Retina (tissue), 1 donor: ENCODE measurements at regions not wholly inside any gene's neighbourhood (a gene's known extent, or its start where the extent isn't known, plus 50 kb on each side); places are given as distances from the start of the nearest gene placed in this dataset.

Source experiments
- DNase-seq: peaks from one replicate; pipeline ENCODE4 v3.0.0-alpha.2; 2016

DNA sequence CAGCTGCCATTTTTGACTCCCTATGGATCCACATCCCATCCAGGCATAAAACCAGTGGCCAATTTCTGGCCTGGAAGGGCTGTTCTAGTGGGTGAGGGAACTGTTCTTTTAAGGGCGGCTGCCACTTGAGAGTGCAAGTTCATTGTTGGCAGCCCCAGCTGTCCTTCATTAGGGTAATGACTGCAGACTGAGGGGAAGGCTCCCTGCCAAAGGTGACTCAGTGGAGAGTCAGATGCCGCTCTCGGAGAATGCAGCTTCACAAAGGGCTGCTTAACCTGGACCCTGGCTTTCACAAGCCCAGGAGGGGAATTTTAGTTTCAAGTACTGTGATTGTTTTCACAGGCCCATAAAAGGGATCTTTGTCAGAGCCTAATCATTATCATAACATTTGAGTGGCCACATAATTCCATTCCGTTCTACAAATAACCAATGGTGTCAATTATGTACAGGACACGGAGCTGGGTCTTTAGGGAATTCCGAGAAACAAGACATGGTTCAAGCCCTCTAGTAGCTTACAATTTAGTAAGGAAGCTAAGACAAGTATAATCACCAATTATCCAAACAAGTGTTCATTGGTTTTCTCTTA is 235.7 kb downstream of the CDCA7 start:
- DNase-seq = no peak

- no peak for DNase-seq
Measured at GRCh38 chr2:173593109-173593508, 238.4 kb downstream of the CDCA7 start.

- DNase-seq = no peak
Measured at GRCh38 chr2:173596244-173596643, 241.6 kb downstream of the CDCA7 start.

DNA sequence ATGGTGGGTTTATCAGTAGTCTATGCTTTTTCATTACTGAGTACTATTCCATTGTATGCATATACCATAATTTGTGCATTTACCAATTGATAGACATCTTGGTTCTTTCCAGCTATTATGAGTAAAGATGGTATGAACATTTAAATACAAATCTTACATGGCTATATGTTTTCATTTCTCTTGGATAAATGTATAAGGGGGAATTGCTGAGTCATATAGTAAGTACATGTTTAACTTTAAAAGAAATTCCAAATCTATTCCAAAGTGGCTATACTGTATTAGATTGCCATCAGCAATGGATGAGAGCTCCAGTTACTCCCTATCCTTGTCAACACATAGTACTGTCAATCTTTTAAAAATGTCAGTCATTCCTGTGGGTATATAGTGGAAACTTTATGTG is 243.9 kb downstream of the CDCA7 start:
- DNase-seq = no peak

DNA sequence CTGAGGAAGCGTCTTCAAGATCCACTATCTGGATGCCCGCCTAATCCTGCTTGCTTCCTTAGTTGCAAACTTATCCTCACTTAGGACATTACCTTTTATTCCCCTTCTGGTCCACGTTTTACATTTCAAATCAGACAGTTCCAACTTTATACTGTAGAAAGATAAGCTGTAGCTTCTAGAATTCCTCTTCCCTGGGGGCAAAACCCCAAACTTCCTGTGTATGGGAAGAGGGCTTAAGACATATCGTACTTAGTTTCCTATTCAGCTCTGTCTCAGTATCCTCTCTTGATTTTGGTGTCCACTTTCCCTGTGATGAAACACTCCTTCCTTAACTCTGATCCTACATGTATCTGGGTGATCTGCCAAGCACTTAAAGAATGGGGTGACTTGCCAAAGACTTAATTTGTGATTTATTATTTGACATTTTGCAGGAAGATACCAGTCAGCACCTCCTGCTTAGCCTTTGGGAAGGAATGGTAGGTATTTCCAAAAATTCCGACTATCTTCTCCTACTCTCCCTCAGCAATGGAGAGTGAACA is 245.2 kb downstream of the CDCA7 start:
- DNase-seq = no peak

DNA sequence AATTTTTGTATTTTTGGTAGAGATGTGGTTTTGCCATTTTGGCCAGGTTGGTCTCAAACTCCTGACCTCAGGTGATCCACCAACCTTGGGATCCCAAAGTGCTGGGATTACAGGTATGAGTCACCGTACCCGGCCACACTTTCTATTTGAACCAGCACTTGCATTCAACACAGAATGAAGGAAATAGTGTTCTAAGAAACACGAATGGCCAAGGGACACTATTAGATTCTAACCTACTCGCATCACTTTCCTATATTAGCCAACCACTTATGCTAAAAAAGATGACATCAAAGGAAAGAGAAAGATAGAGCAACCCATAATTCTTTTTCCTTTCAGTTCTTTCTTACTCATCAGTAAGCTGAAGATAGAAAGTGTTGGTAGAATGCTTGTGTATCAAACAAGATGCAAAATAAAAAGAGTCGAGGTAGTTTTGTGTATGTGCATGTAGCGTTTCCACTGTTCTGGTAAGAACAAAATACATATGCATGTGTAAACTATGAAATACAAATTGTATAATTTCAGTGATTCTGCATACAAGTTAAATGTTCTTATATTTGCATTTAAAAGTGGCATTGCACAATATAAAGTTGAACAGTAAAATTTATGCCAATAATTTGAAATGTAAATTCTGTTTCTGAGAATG is 247.6 kb downstream of the CDCA7 start:
- no peak for DNase-seq

DNA sequence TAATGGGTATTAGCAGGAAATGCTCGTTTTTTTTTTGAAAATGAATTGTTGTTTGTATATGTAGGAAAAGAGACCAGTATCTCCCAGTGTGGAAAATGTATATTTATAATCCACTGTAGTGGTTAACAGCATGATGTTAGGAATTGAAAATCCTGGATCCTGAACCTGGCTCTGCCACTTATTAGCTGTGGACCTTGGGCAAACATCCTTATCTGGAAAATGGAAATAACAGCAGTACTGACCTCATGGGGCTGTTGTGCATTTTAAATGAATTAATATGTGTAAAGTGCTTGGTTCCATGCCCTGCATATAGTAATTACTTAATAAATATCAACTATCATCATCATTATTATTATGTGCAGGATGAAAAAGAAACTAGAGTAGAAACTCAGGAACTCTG is 251.3 kb downstream of the CDCA7 start:
- no peak for DNase-seq

DNA sequence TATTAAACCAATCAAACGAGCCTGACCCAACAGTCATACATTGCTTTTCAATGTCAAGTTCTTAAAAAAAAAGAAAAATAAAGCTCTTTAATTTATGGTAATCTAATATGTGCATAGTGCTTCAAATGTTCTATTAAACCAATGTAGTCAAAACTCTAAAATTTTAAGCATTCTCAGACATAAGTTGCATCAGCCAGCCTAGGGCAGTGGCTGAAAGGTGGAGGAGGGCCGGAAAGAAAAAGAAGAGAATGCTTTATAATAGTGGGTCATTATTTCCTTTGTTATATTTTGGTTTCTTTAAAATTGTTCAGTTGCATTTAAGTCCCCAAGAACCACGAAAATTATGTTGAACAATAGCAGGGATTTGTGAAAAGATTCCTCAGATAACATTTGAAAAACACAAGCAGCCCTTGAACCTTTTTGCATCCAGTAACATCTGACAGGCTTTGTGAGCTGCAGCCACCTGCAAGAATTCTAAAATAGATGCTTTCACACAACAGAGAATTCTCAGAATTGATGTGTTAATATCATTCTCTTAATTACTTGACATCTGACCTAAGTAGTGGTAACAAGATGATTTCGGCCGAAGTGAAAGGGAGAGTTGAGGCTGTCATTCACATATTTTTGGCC is 252.1 kb downstream of the CDCA7 start:
- DNase-seq = no peak

DNA sequence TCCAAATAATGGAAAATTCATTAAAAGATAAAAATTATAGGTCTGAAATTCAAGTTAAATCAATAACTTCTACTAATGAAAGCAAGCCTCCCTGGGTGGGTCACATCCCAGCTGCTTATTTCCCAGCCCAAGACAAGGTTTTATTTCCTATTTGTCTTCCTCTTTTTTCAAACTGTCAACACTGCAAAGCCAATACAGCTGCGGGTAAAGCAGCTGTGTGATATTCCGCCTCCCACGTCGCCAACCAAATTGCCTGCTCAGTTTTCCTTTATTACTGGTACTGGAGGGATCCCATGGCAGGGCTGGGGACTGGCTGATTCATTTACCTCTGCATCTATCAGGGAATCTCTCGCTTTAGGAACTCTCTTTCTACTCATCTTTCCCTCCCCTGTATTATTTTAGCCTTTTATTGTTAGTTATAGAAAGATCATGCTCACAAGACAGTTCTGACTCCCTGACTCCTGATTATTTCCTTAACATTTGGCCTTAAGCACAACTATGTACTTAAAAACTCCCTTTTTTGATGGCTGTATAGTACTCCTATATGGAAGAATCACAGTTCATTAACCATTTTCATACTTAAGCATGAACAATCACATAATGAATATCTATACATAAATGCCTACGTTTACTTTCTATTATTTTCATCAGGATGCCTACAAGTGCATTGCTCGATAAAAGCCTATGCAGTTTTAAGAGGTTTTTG is 253.1 kb downstream of the CDCA7 start:
- DNase-seq = no peak

- DNase-seq = no peak
Measured at GRCh38 chr2:173611121-173611520, 256.4 kb downstream of the CDCA7 start.

GRCh38 chr2:173612354-173612753 is 257.7 kb downstream of the CDCA7 start:
- DNase-seq = no peak

GRCh38 chr2:173613386-173613785 is 258.7 kb downstream of the CDCA7 start:
- no peak for DNase-seq

DNA sequence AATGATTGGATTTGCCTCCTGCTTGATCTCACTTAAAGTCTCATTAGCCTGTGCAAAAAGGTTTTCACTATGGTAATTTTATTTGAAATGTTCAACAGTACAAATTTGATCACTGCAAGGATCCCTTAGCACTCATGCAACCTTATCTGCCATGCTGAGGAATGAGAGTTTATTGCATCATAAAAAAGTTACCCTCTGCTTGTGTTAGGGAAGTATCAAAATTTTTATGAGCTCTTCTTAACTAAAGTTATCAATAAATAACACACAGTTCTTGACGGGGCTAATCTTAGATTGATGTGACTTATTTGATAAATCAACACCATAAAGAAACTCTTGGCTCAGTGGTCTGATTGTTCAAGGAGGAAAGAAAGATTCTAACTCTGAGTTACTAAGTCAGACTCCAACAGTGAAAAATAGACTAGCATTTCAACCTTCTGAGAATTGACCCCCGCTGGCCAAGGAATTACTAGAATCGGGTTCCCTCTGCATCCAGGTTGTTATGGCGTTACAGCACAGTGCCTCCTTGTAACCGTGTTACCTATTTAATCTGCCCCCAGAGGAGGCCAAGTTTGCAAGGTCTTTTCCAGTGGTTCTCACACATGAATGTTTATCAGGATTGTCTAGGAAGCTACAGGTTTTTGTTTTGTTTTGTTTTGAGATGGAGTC is 259.7 kb downstream of the CDCA7 start:
- no peak for DNase-seq

DNA sequence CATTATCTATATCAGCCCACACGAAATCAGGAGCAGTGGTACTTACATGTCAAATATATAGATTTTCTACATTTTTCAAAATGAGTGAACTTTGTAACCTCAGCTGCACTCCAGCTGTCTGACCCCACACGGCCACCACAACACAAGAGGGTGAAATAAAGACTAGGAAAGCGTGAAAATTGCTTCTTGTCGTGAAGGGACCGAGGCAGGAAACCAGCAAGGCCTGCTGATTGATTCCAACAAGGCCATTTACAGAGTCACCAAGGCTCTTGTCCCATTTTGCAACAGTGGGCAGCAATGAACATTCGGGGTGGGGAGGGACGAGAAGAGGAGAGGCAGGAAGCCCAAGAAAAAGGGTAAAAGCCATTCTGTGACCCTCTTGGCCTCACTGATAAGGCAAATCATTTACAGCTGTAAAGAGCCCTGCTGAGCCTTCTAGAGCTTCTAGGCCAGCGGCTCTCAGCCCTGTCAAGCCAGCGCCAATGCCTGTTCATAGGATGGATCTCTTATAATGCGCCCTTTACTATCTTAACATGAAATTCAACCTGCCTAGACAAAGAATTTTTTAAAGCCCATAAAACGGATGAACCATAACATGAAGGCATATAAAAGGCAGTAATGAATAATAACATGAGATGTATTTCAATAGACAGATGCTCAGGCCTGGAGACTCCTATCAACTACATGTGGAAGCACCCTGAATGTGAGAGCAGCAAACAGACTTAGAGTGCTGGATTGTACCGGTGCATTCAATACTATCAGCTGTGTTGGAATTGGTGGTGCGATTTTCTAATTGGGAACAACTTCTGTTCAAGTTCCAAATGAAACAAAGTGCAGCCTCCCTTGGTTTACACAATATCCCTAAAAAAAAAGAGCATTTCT is 269.0 kb downstream of the CDCA7 start:
- DNase-seq = peak; percentile 26

- no peak for DNase-seq
Measured at GRCh38 chr2:173625315-173625714, 270.6 kb downstream of the CDCA7 start.

DNA sequence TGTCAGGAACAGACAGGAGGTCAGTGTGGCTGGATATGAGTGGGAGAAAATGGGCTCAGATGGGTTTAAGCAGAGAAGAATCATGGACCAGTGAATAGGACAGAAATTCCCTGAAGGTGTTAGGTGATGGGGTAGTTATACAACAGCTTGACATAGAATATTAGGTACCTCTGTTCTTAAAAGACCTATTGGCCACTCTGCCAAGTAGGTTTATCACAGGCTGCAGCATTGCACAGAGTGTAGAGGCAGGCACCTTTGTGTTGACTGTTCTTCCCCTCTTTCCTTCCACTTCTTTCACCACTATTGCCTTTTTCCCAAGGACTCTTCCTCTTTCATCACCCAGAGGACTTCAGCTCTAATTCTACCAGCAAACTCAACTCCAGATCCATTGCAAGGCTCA is 274.4 kb downstream of the CDCA7 start:
- no peak for DNase-seq

DNA sequence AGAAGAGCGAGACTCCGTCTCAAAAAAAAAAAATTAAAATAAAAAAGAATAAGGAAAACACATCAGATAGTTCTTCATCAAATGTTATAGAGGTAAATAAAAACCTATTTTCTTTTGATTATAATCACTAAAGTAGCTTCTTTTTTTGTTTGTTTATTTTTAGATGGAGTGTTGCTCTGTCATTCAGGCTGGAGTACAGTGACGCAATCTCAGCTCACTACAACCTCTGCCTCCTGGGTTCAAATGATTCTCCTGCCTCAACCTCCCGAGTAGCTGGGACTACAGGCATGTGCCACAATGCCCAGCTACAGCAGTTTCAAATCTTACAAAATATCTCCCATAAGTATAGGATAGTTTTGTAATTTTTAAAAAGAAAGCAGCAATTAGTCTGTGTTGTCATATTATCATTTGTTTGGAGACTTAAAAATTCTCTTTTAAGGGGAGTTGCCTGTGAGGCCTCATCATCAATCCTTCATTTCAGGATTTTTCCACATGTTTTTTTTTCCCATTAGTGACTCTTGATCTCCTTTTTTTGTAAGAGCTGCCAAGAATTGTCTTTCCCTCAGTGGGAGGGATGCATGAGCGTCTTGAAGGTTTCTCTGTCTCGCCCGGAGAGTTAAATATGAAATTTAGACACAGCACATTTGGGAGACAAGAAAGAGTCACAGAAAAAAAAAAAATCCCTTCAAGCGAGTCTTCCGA is 275.9 kb downstream of the CDCA7 start:
- DNase-seq = no peak

DNA sequence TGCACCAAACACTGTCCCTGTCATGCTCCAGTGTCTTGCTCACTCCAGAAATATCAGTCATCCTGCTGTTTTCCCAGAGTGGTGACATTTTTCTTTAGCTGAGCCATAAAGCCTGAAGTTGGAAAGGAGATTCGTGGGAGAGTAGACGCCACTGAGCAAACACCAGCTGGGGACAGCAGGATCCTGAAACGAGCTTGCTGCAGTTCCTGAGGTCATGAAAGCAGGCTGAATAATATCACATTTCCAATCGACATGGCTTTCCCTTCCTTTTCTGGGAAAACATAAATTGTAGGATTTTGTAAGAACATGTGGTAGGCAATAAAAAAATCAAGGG is 276.4 kb downstream of the CDCA7 start:
- DNase-seq = peak; percentile 28

GRCh38 chr2:173644146-173644545 is 289.5 kb downstream of the CDCA7 start:
- no peak for DNase-seq

DNA sequence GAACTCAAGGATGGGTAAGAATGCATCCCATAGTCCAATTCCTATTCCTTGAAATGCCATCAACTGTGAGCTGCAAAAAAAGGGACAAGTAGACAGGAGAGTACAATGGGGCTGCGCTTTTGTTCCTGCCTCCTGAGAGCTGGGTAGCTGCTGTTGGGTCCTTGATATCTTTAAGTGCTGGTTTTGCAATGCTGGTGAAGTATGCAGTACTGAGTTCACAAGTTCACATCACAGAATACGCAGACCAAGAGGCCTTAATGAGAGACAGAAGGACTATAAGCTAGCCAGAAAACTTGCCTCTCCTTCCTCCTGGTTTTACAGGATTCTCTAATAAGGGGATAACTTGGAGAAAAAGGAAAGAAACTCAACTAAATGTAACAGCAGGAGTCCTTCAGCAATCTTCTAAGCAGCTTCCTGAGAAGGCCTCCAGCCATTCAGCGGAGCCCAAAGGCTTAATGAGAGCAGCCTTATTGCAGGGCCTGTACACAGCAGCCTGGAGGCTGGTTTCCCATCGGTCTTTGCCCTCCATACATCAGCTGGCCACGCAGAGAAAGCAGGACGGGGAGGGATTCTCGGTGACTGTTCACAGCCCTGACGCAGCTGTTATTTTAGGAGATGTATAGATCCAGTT is 293.1 kb downstream of the CDCA7 start:
- peak; percentile 61 for DNase-seq

DNA sequence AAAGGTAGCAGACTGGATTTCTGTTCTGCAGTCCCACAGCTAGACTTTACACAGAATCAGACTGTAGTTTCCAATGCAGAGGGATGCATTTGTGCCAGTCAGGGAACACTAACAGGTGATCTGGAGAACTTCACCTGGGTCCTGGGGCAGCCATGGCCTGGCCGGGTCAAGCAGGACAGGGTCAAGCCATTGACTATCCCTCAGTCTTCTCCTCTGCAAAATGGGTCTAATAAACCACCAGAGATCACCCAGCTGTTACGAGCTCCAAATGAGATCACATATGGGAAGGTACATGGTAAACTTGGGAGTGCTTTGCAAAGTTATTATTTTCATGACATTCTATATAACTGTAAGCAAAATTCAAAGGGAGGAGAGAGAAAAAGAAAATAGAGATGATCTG is 294.1 kb downstream of the CDCA7 start:
- no peak for DNase-seq
